A172 (cell line): ENCODE measurements at regions not wholly inside any gene's neighbourhood (a gene's known extent, or its start where the extent isn't known, plus 50 kb on each side); places are given as distances from the start of the nearest gene placed in this dataset.
"Not testable (repeated sequence)": the region's sequence is repeated elsewhere in the genome, so short reads cannot be mapped to it uniquely, and the experiment has no call there.

Source experiments
- DNase-seq: peaks from one replicate; pipeline ENCODE4 v3.0.0-alpha.2; 2015; ENCODE audit warnings: low spot score

- no peak for DNase-seq
Observed at GRCh38 chr22:49697047-49697446, 130.6 kb downstream of the BRD1 start.

GRCh38 chr22:49694462-49695260, 133.0 kb downstream of the BRD1 start:
- no peak for DNase-seq

GRCh38 chr22:49693848-49694247, 133.8 kb downstream of the BRD1 start:
- DNase-seq = no peak

GRCh38 chr22:49693416-49693815, 134.3 kb downstream of the BRD1 start:
- no peak for DNase-seq

GRCh38 chr22:49692499-49693225, 135.0 kb downstream of the BRD1 start:
- no peak for DNase-seq

- no peak for DNase-seq
Observed at GRCh38 chr22:49691256-49691655, 136.4 kb downstream of the BRD1 start.

GRCh38 chr22:49690454-49690853, 137.2 kb downstream of the BRD1 start:
- DNase-seq = no peak

GRCh38 chr22:49689858-49690257, 137.8 kb downstream of the BRD1 start:
- DNase-seq = no peak

- DNase-seq = no peak
Observed at GRCh38 chr22:49689255-49689770, 138.4 kb downstream of the BRD1 start.

GRCh38 chr22:49688516-49689254, 139.0 kb downstream of the BRD1 start:
- no peak for DNase-seq

- no peak for DNase-seq
Observed at GRCh38 chr22:49687786-49688515, 139.7 kb downstream of the BRD1 start.

GRCh38 chr22:49687333-49687732, 140.3 kb downstream of the BRD1 start:
- no peak for DNase-seq

- no peak for DNase-seq
Observed at GRCh38 chr22:49686495-49687219, 141.0 kb downstream of the BRD1 start.

GRCh38 chr22:49685686-49686085, 142.0 kb downstream of the BRD1 start:
- DNase-seq = no peak

GRCh38 chr22:49685116-49685515, 142.6 kb downstream of the BRD1 start:
- DNase-seq = no peak

GRCh38 chr22:49683032-49683431, 144.6 kb downstream of the BRD1 start:
- DNase-seq = no peak

- not testable (repeated sequence) for DNase-seq
Observed at GRCh38 chr22:49680819-49681218, 146.9 kb downstream of the BRD1 start.

GRCh38 chr22:49678842-49679170, 148.9 kb downstream of the BRD1 start:
- DNase-seq = no peak

GRCh38 chr22:49678137-49678841, 149.4 kb downstream of the BRD1 start:
- DNase-seq = no peak

- no peak for DNase-seq
Observed at GRCh38 chr22:49677495-49677889, 150.2 kb downstream of the BRD1 start.
